Karpas-422 (cell line): ENCODE measurements at regions not wholly inside any gene's neighbourhood (a gene's known extent, or its start where the extent isn't known, plus 50 kb on each side); places are given as distances from the start of the nearest gene placed in this dataset.

Experiments used
- DNase-seq: peaks from one replicate; pipeline ENCODE4 v3.0.0-alpha.2; 2015
- H2AFZ ChIP-seq: fragments of 200-600 bp; sonication (generic); 2 replicates; pipeline ENCODE4 v1.6.1; 2014; ENCODE audit warnings: antibody characterized with exemption, low read length, mixed read lengths
- H3K27ac ChIP-seq: fragments of 200-600 bp; sonication (generic); 2 replicates; pipeline ENCODE4 v1.5.1; 2014; ENCODE audit warnings: mild to moderate bottlenecking, low read length, moderate library complexity
- H3K27me3 ChIP-seq: fragments of 200-600 bp; sonication (generic); 2 replicates; pipeline ENCODE4 v1.6.1; 2014; ENCODE audit warnings: low read length, mixed read lengths
- H3K36me3 ChIP-seq: fragments of 200-600 bp; sonication (generic); 2 replicates; pipeline ENCODE4 v1.6.1; 2014; ENCODE audit warnings: low read length, mixed read lengths; ENCODE audit not compliant: insufficient read depth
- H3K4me1 ChIP-seq: fragments of 200-600 bp; sonication (generic); 2 replicates; pipeline ENCODE4 v1.6.1; 2014; ENCODE audit warnings: mild to moderate bottlenecking, low read length, mixed read lengths
- H3K4me2 ChIP-seq: fragments of 200-600 bp; sonication (generic); 2 replicates; pipeline ENCODE4 v1.6.1; 2014; ENCODE audit warnings: low read length, low read depth, mild to moderate bottlenecking; ENCODE audit not compliant: poor library complexity, severe bottlenecking
- H3K4me3 ChIP-seq: fragments of 200-600 bp; sonication (generic); 2 replicates; pipeline ENCODE4 v1.5.1; 2014; ENCODE audit warnings: mild to moderate bottlenecking, antibody characterized with exemption, low read length, mixed read lengths
- H3K79me2 ChIP-seq: fragments of 200-600 bp; sonication (generic); 2 replicates; pipeline ENCODE4 v1.6.1; 2014; ENCODE audit warnings: mild to moderate bottlenecking, low read length, mixed read lengths
- H3K9ac ChIP-seq: fragments of 200-600 bp; sonication (generic); 2 replicates; pipeline ENCODE4 v1.6.0; 2014; ENCODE audit warnings: low read length
- H3K9me2 ChIP-seq: fragments of 200-600 bp; sonication (generic), shearing (Covaris generic); replicated peaks from 2 replicates; pipeline ENCODE4 v1.6.0; 2014; ENCODE audit warnings: mild to moderate bottlenecking, low read length, moderate library complexity; ENCODE audit not compliant: insufficient read depth
- H3K9me3 ChIP-seq: fragments of 300-700, 200-600 bp; sonication (generic); 2 replicates; pipeline ENCODE4 v1.6.1; 2014; ENCODE audit warnings: low read length, mixed read lengths
- H4K20me1 ChIP-seq: fragments of 200-600 bp; sonication (generic); 2 replicates; pipeline ENCODE4 v1.6.1; 2014; ENCODE audit warnings: mild to moderate bottlenecking, antibody characterized with exemption, low read length, low read depth; ENCODE audit not compliant: insufficient read depth

- H2AFZ ChIP-seq = no peak overlapping the region
- no peaks in the 10 kb centered on the region for H3K9me3 ChIP-seq
- H3K36me3 ChIP-seq = no peaks in the 10 kb centered on the region
- no peaks in the 10 kb centered on the region for H3K9me2 ChIP-seq
- H3K4me2 ChIP-seq = no peak overlapping the region
- no peaks in the 10 kb centered on the region for H3K27me3 ChIP-seq
- H3K4me3 ChIP-seq = no peak overlapping the region
- DNase-seq = no peak
- 0 out of 2 replicates have a peak, but pooled peaks cover under 1% of the 10 kb centered on the region for H4K20me1 ChIP-seq
- H3K79me2 ChIP-seq = no peaks in the 10 kb centered on the region
- H3K27ac ChIP-seq = no peak overlapping the region
- no peak overlapping the region for H3K9ac ChIP-seq
- no peaks in the 10 kb centered on the region for H3K4me1 ChIP-seq
Observed at GRCh38 chr2:59882279-59882678, 671.2 kb downstream of the BCL11A start.

GRCh38 chr2:59881218-59881617 is 672.2 kb downstream of the BCL11A start:
- H3K4me1 ChIP-seq = no peaks in the 10 kb centered on the region
- no peaks in the 10 kb centered on the region for H3K79me2 ChIP-seq
- H3K4me2 ChIP-seq = no peak overlapping the region
- no peaks in the 10 kb centered on the region for H3K9me3 ChIP-seq
- H3K9me2 ChIP-seq = no peaks in the 10 kb centered on the region
- no peaks in the 10 kb centered on the region for H3K27me3 ChIP-seq
- no peak overlapping the region for H3K9ac ChIP-seq
- H2AFZ ChIP-seq = no peak overlapping the region
- no peaks in the 10 kb centered on the region for H3K36me3 ChIP-seq
- no peaks in the 10 kb centered on the region for H4K20me1 ChIP-seq
- DNase-seq = no peak
- H3K4me3 ChIP-seq = no peak overlapping the region
- H3K27ac ChIP-seq = no peak overlapping the region

GRCh38 chr2:59879700-59880131 is 673.7 kb downstream of the BCL11A start:
- Histone ChIP-seq H3K27me3 (no peaks in the 10 kb centered on the region), H3K9me3 (no peaks in the 10 kb centered on the region), H3K27ac (no peak overlapping the region), H3K4me2 (no peak overlapping the region), H2AFZ (no peak overlapping the region), H3K4me3 (no peak overlapping the region), H3K9me2 (no peaks in the 10 kb centered on the region), H3K79me2 (no peaks in the 10 kb centered on the region), H3K4me1 (no peaks in the 10 kb centered on the region), H3K36me3 (no peaks in the 10 kb centered on the region), H3K9ac (no peak overlapping the region), H4K20me1 (no peaks in the 10 kb centered on the region)
- DNase-seq = no peak

GRCh38 chr2:59875836-59876235 is 677.6 kb downstream of the BCL11A start:
- H3K36me3 ChIP-seq = no peaks in the 10 kb centered on the region
- H3K27me3 ChIP-seq = no peaks in the 10 kb centered on the region
- H3K4me1 ChIP-seq = no peaks in the 10 kb centered on the region
- no peak overlapping the region for H2AFZ ChIP-seq
- no peak overlapping the region for H3K4me3 ChIP-seq
- H3K9me2 ChIP-seq = no peaks in the 10 kb centered on the region
- H3K9ac ChIP-seq = no peak overlapping the region
- H3K9me3 ChIP-seq = no peaks in the 10 kb centered on the region
- no peak overlapping the region for H3K4me2 ChIP-seq
- H4K20me1 ChIP-seq = no peaks in the 10 kb centered on the region
- no peaks in the 10 kb centered on the region for H3K79me2 ChIP-seq
- no peak for DNase-seq
- no peak overlapping the region for H3K27ac ChIP-seq

- H3K9ac ChIP-seq = no peak overlapping the region
- H3K4me2 ChIP-seq = no peak overlapping the region
- no peak overlapping the region for H2AFZ ChIP-seq
- no peak overlapping the region for H3K4me3 ChIP-seq
- no peaks in the 10 kb centered on the region for H3K9me3 ChIP-seq
- H3K27me3 ChIP-seq = no peaks in the 10 kb centered on the region
- no peaks in the 10 kb centered on the region for H3K79me2 ChIP-seq
- H3K9me2 ChIP-seq = no peaks in the 10 kb centered on the region
- DNase-seq = no peak
- H3K27ac ChIP-seq = no peak overlapping the region
- H4K20me1 ChIP-seq = no peaks in the 10 kb centered on the region
- H3K36me3 ChIP-seq = no peaks in the 10 kb centered on the region
- no peaks in the 10 kb centered on the region for H3K4me1 ChIP-seq
Observed at GRCh38 chr2:59874971-59875755, 678.3 kb downstream of the BCL11A start.

- DNase-seq = no peak
- Histone ChIP-seq H3K27ac (no peak overlapping the region), H3K27me3 (no peaks in the 10 kb centered on the region), H3K4me1 (no peaks in the 10 kb centered on the region), H3K4me2 (no peak overlapping the region), H4K20me1 (no peaks in the 10 kb centered on the region), H3K9ac (no peak overlapping the region), H3K4me3 (no peak overlapping the region), H2AFZ (no peak overlapping the region), H3K36me3 (no peaks in the 10 kb centered on the region), H3K79me2 (no peaks in the 10 kb centered on the region), H3K9me3 (no peaks in the 10 kb centered on the region), H3K9me2 (no peaks in the 10 kb centered on the region)
Observed at GRCh38 chr2:59874361-59874760, 679.1 kb downstream of the BCL11A start.

- Histone ChIP-seq H3K9ac (no peak overlapping the region), H3K9me3 (no peaks in the 10 kb centered on the region), H2AFZ (no peak overlapping the region), H3K27ac (no peak overlapping the region), H3K36me3 (no peaks in the 10 kb centered on the region), H3K4me1 (no peaks in the 10 kb centered on the region), H3K4me3 (no peak overlapping the region), H3K9me2 (no peaks in the 10 kb centered on the region), H3K27me3 (no peaks in the 10 kb centered on the region), H4K20me1 (no peaks in the 10 kb centered on the region), H3K4me2 (no peak overlapping the region), H3K79me2 (no peaks in the 10 kb centered on the region)
- no peak for DNase-seq
Observed at GRCh38 chr2:59871830-59872229, 681.6 kb downstream of the BCL11A start.

- Histone ChIP-seq H3K27ac (no peak overlapping the region), H3K4me2 (no peak overlapping the region), H4K20me1 (no peaks in the 10 kb centered on the region), H3K36me3 (no peaks in the 10 kb centered on the region), H3K4me3 (no peak overlapping the region), H3K27me3 (no peaks in the 10 kb centered on the region), H2AFZ (no peak overlapping the region), H3K9me2 (no peaks in the 10 kb centered on the region), H3K79me2 (no peaks in the 10 kb centered on the region), H3K9me3 (no peaks in the 10 kb centered on the region), H3K4me1 (no peaks in the 10 kb centered on the region), H3K9ac (no peak overlapping the region)
- DNase-seq = no peak
Observed at GRCh38 chr2:59868981-59869380, 684.5 kb downstream of the BCL11A start.
